GM11168 (cell line): ENCODE measurements at regions not wholly inside any gene's neighbourhood (a gene's known extent, or its start where the extent isn't known, plus 50 kb on each side); places are given as distances from the start of the nearest gene placed in this dataset.
"Not testable (repeated sequence)": the region's sequence is repeated elsewhere in the genome, so short reads cannot be mapped to it uniquely, and the experiment has no call there.

ENCODE experiments used
- in situ Hi-C: fragments of 300-500 bp; cut with MboI; formaldehyde crosslinking; loops from one replicate; pipeline ENCODE4 v1.12.0; 2022; ENCODE audit warnings: low sequenced_read_pairs; ENCODE audit not compliant: unreplicated experiment

- in situ Hi-C loops = no loop called here
Measured at GRCh38 chr11:109667719-109668118, 245.7 kb downstream of the C11orf87 start.

- in situ Hi-C loops = no loop called here
Measured at GRCh38 chr11:109668973-109669634, 247.1 kb downstream of the C11orf87 start.

- in situ Hi-C loops = no loop called here
Measured at GRCh38 chr11:109677231-109677630, 255.2 kb downstream of the C11orf87 start.

DNA sequence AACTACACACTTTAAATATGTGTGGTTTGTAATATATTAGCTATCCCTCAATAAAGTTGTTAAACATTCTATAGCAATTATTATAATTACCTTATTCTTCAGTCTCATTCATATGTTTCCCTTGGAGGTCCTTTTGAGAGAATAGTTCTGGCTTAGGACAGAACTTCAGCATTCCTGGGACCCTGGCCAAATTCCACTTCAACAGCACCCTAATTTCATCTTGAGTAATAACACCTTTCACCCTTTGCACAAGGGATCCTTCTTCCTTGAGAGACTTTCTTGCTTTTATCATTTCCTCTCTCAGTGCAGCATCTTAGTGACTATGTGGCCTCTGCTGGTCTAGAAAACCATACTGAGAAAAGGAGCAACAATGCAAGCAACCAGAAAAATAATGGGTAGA, 255.9 kb downstream of the C11orf87 start:
- in situ Hi-C loops = no loop called here

- in situ Hi-C loops = no loop called here
Measured at GRCh38 chr11:109680127-109680526, 258.1 kb downstream of the C11orf87 start.

DNA sequence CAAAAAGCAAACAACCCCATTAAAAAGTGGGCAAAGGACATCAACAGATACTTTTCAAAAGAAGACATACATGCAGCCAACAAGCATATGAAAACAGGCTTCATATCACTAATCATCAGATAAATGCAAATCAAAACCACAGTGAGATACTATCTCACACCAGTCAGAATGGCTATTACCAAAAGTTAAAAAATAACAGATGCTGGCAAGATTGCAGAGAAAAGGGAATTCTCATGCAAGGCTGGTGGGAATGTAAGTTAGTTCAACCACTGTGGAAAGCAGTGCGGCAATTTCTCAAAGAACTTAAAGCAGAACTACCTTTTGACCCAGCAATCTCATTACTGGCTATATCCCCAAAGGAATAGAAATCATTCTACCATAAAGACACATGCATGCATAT, 260.8 kb downstream of the C11orf87 start:
- in situ Hi-C loops = not testable (repeated sequence)

- in situ Hi-C loops = no loop called here
Measured at GRCh38 chr11:109695696-109696095, 273.7 kb downstream of the C11orf87 start.

DNA sequence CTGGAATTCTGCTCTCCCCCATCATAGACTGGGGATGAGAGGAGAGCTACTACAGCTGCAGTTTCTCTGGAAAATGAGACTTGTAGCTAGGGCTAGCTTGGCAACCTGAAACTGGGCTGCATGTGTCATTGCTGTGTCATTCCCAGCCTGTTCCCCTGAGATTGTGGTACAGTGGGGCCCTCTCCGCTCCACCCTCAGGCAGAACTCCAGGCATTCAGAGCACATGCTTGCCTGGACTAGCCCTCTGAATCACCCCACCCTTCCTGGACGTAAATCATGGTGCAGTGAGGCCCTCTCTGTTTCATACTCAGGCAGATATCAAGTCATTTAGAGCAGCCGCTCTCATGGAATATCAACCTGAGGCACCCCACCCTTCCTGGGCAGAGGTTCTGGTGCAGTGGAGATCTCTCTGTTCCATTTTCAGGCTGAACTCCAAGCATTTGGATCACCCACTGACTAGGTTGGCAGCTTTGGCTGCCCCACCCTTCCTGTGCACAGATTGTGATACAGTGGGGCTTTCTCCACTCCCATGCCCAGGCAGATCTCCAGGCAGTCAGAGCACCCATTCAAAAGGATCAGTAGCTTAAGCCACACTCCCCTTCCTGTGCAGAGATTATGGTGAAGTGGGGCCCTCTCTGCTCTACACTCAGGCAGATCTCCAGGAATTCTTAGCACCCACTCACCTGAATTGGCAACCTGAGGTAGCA, 274.4 kb downstream of the C11orf87 start:
- in situ Hi-C loops = no loop called here

GRCh38 chr11:109697140-109697843, 275.3 kb downstream of the C11orf87 start:
- in situ Hi-C loops = no loop called here

- in situ Hi-C loops = no loop called here
Measured at GRCh38 chr11:109698237-109698636, 276.2 kb downstream of the C11orf87 start.

DNA sequence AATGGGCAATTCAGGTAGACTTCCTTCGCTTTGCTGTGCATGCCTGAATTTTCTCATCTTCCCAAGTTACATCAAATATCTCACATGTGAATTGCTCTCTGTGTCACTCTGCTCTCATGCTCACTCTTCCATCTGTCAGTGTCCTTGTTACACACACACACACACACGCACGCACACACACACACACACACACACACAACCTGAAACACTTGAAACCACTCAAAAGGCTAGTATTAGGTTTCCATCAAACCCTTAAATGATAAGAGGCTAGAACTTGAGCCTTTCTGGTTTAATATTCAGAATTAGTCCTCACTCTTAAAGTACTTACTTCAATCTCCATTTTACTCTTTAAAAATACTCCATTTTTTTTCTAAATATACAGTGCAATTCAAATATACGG, 282.4 kb downstream of the C11orf87 start:
- in situ Hi-C loops = no loop called here

DNA sequence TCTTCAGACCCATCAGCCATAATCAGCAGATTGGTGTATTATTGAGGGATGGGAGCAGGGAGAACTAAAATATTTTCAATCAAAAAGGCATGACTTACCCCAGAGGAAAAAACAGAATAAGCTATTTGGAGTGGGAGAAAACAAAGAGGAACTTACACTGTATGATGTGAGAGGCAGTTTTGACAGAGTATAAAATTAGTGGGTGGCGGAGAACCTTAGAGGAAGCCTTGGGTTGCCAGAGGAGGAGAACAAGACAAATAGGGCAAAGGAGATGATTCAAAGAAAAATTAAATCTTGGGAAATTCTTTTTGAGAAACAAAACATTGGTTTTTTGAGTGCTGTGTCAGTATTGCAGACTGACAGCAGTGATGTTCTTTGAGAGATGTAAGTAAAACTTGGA, 285.0 kb downstream of the C11orf87 start:
- in situ Hi-C loops = no loop called here

GRCh38 chr11:109707411-109707810, 285.4 kb downstream of the C11orf87 start:
- in situ Hi-C loops = no loop called here

- in situ Hi-C loops = no loop called here
Measured at GRCh38 chr11:109708184-109708583, 286.2 kb downstream of the C11orf87 start.

GRCh38 chr11:109714444-109714843, 292.5 kb downstream of the C11orf87 start:
- in situ Hi-C loops = not testable (repeated sequence)

DNA sequence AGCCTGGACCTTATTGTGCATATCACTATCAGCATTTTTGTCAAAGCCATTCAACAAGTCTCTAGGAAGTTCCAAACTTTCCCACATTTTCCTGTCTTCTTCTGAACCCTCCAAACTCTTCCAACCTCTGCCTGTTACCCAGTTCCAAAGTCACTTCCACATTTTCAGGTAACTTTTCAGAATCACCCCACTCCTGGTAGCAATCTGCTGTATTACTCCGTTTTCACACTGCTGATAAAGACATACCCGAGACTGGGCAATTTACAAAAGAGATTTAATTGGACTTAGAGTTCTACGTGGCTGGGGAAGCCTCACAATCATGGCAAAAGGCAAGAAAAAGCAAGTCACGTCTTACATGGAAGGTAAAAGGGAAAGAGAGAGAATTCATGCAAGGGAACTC, 293.4 kb downstream of the C11orf87 start:
- in situ Hi-C loops = not testable (repeated sequence)

DNA sequence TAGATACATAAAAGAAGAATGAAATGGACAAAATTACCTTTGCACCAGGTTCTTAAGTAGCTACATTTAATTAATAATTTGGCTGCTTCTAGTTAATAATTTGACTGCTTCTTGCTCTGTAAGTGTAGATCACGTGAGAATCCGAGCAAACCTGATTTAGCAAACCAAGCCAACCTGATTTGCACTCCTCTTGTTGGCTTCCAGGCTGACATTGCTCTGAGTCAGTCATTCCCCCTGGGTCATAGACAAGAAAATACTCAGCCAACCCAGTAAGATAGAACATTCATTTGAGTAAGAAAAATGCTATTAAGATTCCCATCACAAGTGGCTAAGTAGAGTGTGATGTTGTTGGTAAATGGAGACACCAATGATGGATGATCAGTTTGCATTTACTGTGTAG, 304.1 kb downstream of the C11orf87 start:
- in situ Hi-C loops = no loop called here

DNA sequence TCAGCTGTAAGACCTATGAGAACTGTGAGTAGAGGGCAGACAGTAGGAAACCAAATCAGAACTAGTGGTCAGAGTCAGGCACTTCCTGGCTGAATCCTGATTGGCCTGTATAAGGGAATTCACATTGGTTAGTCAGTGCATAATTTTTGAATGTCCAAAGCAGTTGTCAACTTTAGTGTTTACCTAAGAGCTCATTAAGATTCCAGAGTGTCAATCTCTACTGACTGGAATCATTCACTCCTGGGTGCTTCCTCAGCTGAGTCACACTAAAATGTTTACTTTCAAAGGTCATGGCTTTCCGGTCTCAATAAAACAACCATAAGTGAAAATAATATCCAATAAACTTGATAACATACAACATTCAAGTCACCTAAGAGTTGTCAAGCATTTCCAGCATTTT, 306.1 kb downstream of the C11orf87 start:
- in situ Hi-C loops = no loop called here

DNA sequence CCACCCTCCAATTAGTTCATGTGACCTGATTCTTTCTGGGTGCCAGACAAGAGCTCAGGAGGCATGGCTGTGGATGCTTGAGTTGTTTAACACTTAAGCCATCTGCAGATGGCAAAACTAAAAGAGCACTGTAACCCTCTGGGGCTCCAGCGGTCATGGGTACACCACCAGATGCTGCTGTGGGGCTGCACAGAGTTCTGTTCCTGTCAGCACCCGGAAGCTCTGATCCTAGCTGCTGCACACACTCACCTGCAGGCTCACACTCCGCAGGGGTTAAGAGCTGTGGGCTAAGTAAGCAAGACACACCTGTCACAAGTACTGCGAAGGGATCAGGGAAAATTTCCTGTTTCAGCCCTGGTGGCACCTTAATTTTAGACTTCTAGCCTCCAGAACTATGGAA, 307.8 kb downstream of the C11orf87 start:
- in situ Hi-C loops = no loop called here

- in situ Hi-C loops = no loop called here
Measured at GRCh38 chr11:109730669-109731068, 308.7 kb downstream of the C11orf87 start.

GRCh38 chr11:109731451-109731850, 309.5 kb downstream of the C11orf87 start:
- in situ Hi-C loops = no loop called here
